Liver (tissue), 8 donors: ENCODE measurements at regions not wholly inside any gene's neighbourhood (a gene's known extent, or its start where the extent isn't known, plus 50 kb on each side); places are given as distances from the start of the nearest gene placed in this dataset.

ENCODE experiments used
- DNase-seq: peaks from one replicate; pipeline ENCODE4 v3.0.0-alpha.2; 2017; ENCODE audit warnings: low spot score
- H3K27ac ChIP-seq, 2 donors: one replicate each; pipeline ENCODE4 v1.7.0; 2013; ENCODE audit warnings: inconsistent platforms in 2 of 2, low read length in 2 of 2, control low read depth in 1 of 2, low read depth in 1 of 2, mild to moderate bottlenecking in 1 of 2
- H3K27me3 ChIP-seq, 4 donors: one replicate each; pipeline versions ENCODE4 v1.6.1 to v1.7.0; 2013; ENCODE audit warnings: low read length in 3 of 4, inconsistent platforms in 1 of 4, mild to moderate bottlenecking in 1 of 4, moderate library complexity in 1 of 4; ENCODE audit not compliant: control insufficient read depth in 4 of 4, insufficient read depth in 4 of 4
- H3K36me3 ChIP-seq, 4 donors: one replicate each; pipeline versions ENCODE4 v1.6.1 to v1.7.0; 2013; ENCODE audit warnings: low read length in 3 of 4, mild to moderate bottlenecking in 3 of 4, low read depth in 1 of 4, moderate library complexity in 1 of 4; ENCODE audit not compliant: control insufficient read depth in 4 of 4, insufficient read depth in 3 of 4
- H3K4me1 ChIP-seq, 4 donors: one replicate each; pipeline versions ENCODE4 v1.6.1 to v1.7.0; 2013; ENCODE audit warnings: low read length in 3 of 4, mild to moderate bottlenecking in 3 of 4, moderate library complexity in 1 of 4; ENCODE audit not compliant: control insufficient read depth in 4 of 4, insufficient read depth in 4 of 4
- H3K4me3 ChIP-seq, 3 donors: one replicate each; pipeline versions ENCODE4 v1.6.1 to v1.7.0; 2013; ENCODE audit warnings: low read length in 3 of 3, control low read depth in 1 of 3, low read depth in 1 of 3, mild to moderate bottlenecking in 1 of 3
- H3K9ac ChIP-seq, 2 donors: one replicate each; pipeline ENCODE4 v1.7.0; 2013; ENCODE audit warnings: low read length in 2 of 2, mild to moderate bottlenecking in 2 of 2, moderate library complexity in 2 of 2, control low read depth in 1 of 2, low read depth in 1 of 2
- H3K9me3 ChIP-seq, 4 donors: one replicate each; pipeline versions ENCODE4 v1.6.1 to v1.7.0; 2013; ENCODE audit warnings: low read length in 3 of 4; ENCODE audit not compliant: control insufficient read depth in 4 of 4
- EGR1 ChIP-seq, 2 donors: IDR thresholded peaks; 2 replicates each; pipeline ENCODE4 v1.6.1; 2016 to 2018; ENCODE audit warnings: antibody characterized with exemption in 2 of 2, low read depth in 2 of 2
- FOXA1 ChIP-seq: IDR thresholded peaks from 2 replicates; pipeline ENCODE4 v1.6.1; 2016; ENCODE audit warnings: antibody characterized with exemption
- FOXA2 ChIP-seq: IDR thresholded peaks from 2 replicates; pipeline ENCODE4 v1.6.1; 2016; ENCODE audit warnings: antibody characterized with exemption
- GABPA ChIP-seq, 2 donors: IDR thresholded peaks in 1 of 2; conservative IDR thresholded peaks in 1 of 2; 2 replicates each; pipeline ENCODE4 v1.6.1; 2016; ENCODE audit warnings: antibody characterized with exemption in 2 of 2, mild to moderate bottlenecking in 1 of 2, moderate library complexity in 1 of 2
- HNF4G ChIP-seq: IDR thresholded peaks from 2 replicates; pipeline ENCODE4 v1.6.1; 2016; ENCODE audit warnings: antibody characterized with exemption
- JUND ChIP-seq, 2 donors: IDR thresholded peaks; 2 replicates each; pipeline ENCODE4 v1.6.1; 2016; ENCODE audit warnings: antibody characterized with exemption in 2 of 2
- NR2F2 ChIP-seq: IDR thresholded peaks from 2 replicates; pipeline ENCODE4 v1.6.1; 2016; ENCODE audit warnings: antibody characterized with exemption
- RAD21 ChIP-seq, 2 donors: IDR thresholded peaks; 2 replicates each; pipeline ENCODE4 v1.6.1; 2016; ENCODE audit warnings: antibody characterized with exemption in 2 of 2, mild to moderate bottlenecking in 2 of 2
- RXRA ChIP-seq, 2 donors: IDR thresholded peaks; 2 replicates each; pipeline ENCODE4 v1.6.1; 2017 to 2018; ENCODE audit warnings: antibody characterized with exemption in 2 of 2, mild to moderate bottlenecking in 1 of 2
- SP1 ChIP-seq: IDR thresholded peaks from 2 replicates; pipeline ENCODE4 v1.6.1; 2018; ENCODE audit warnings: antibody characterized with exemption, mild to moderate bottlenecking
- YY1 ChIP-seq: IDR thresholded peaks from 2 replicates; pipeline ENCODE4 v1.6.1; 2016; ENCODE audit warnings: antibody characterized with exemption, mild to moderate bottlenecking
- WGBS: extraction: QIAGEN DNeasy Blood & Tissue Kit; methylation state at CpG from one replicate; pipeline ENCODE4 v1.1.7; 2013; 5-methylcytosine and 5-hydroxymethylcytosine counted together
- TF ChIP-seq, protein P1 (sequence below): IDR thresholded peaks from 2 replicates; pipeline ENCODE4 v1.6.1; 2016; ENCODE audit warnings: antibody characterized with exemption
- TF ChIP-seq, protein P2 (sequence below): fragments of 150-350 bp; IDR thresholded peaks from 2 replicates; pipeline ENCODE4 v1.5.1; 2017; ENCODE audit warnings: improper control_type of control experiment, low read depth, low read length; ENCODE audit not compliant: missing input control
- TF ChIP-seq, protein P3 (sequence below): IDR thresholded peaks from 2 replicates; pipeline ENCODE4 v1.6.1; 2016; ENCODE audit warnings: antibody characterized with exemption
- TF ChIP-seq, protein P4 (sequence below): IDR thresholded peaks from 2 replicates; pipeline ENCODE4 v1.6.1; 2016; ENCODE audit warnings: antibody characterized with exemption, mild to moderate bottlenecking
- donor health status: healthy.
- donor health status: healthy.
- donor health status: healthy.
- donor health status: healthy.
- donor health status: healthy.

DNA sequence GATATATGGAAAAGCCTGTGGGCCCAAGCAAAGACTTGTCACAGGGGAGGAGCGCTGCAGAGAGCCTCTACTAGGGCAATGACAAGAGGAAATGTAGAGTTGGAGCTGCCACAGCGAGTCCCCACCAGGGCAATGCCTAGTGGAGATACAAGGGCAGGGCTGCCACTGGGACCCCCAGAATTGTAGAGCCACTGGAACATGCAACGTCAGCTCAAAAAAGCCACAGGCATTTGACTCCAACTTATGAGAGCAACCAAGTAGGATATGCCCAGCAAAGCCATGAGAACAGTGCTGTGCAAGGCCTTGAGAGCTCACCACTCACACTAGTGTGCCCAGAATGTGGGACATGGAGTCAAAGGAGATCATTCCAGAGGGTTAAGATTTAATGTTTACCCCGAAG lies 63.7 kb upstream of the CAMK1G start:
- Histone ChIP-seq H3K9ac (no peak overlapping the region), H3K4me1 (no peaks in the 10 kb centered on the region), H3K9me3 (peaks cover 0 to 4% (median under 1%) of the 10 kb centered on the region in 4 donors), H3K36me3 (no peaks in the 10 kb centered on the region), H3K27ac (no peak overlapping the region), H3K27me3 (no peaks in the 10 kb centered on the region), H3K4me3 (no peak overlapping the region)
- TF ChIP-seq, protein P1, sequence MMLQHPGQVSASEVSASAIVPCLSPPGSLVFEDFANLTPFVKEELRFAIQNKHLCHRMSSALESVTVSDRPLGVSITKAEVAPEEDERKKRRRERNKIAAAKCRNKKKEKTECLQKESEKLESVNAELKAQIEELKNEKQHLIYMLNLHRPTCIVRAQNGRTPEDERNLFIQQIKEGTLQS, result no peak
- TF ChIP-seq JUND (IDR thresholded peaks at IDR 0.05), result no peak
- TF ChIP-seq, protein P2, sequence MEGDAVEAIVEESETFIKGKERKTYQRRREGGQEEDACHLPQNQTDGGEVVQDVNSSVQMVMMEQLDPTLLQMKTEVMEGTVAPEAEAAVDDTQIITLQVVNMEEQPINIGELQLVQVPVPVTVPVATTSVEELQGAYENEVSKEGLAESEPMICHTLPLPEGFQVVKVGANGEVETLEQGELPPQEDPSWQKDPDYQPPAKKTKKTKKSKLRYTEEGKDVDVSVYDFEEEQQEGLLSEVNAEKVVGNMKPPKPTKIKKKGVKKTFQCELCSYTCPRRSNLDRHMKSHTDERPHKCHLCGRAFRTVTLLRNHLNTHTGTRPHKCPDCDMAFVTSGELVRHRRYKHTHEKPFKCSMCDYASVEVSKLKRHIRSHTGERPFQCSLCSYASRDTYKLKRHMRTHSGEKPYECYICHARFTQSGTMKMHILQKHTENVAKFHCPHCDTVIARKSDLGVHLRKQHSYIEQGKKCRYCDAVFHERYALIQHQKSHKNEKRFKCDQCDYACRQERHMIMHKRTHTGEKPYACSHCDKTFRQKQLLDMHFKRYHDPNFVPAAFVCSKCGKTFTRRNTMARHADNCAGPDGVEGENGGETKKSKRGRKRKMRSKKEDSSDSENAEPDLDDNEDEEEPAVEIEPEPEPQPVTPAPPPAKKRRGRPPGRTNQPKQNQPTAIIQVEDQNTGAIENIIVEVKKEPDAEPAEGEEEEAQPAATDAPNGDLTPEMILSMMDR, result no peak
- no peak for TF ChIP-seq GABPA (IDR thresholded peaks at IDR 0.05 in 1 of 2, conservative IDR thresholded peaks at IDR 0.05 in 1 of 2)
- TF ChIP-seq RXRA (IDR thresholded peaks at IDR 0.05), result no peak
- no peak for TF ChIP-seq RAD21 (IDR thresholded peaks at IDR 0.05)
- TF ChIP-seq SP1, result no peak
- TF ChIP-seq, protein P3, sequence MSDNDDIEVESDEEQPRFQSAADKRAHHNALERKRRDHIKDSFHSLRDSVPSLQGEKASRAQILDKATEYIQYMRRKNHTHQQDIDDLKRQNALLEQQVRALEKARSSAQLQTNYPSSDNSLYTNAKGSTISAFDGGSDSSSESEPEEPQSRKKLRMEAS, result no peak
- no peak for TF ChIP-seq FOXA1
- TF ChIP-seq EGR1 (IDR thresholded peaks at IDR 0.05; ENCODE audit: low read depth in 2 of 2), result no peak
- no peak for TF ChIP-seq HNF4G
- TF ChIP-seq NR2F2, result no peak
- TF ChIP-seq YY1, result no peak
- no peak for TF ChIP-seq FOXA2
- WGBS, result 90% methylated on average over 4 of the region's 4 CpGs
- no peak for DNase-seq

DNA sequence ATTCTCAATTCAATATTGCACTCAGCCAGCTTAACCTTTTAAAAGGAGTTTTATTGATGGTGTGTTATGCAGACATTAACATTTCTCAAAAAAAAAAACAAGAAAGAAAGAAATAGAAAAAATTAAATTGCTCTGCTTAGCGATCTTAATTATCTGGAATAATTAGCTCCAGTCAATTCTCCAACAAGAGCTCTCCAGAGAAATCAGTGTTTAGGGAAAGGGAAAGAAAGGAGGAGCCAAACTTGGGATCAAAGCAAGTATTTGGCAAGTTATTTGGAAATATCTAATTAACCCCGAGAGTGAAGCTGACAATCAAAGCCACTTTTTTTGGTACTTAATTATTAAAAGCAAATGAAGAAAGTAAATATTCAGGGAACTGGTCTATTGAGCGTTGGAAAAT lies 60.7 kb upstream of the CAMK1G start:
- Histone ChIP-seq H3K4me3 (no peak overlapping the region), H3K4me1 (peaks cover 3 to 12% (median 5%) of the 10 kb centered on the region in 4 donors), H3K9ac (no peak overlapping the region), H3K36me3 (no peaks in the 10 kb centered on the region), H3K27ac (no peak overlapping the region), H3K9me3 (peaks cover 0 to 4% (median under 1%) of the 10 kb centered on the region in 4 donors), H3K27me3 (no peaks in the 10 kb centered on the region)
- WGBS, result 84% methylated on average over 3 of the region's 3 CpGs
- DNase-seq, result no peak
- TF ChIP-seq NR2F2 (no peak), RAD21 (IDR thresholded peaks at IDR 0.05) (no peak), SP1 (no peak), EGR1 (IDR thresholded peaks at IDR 0.05; ENCODE audit: low read depth in 2 of 2) (no peak), FOXA2 (no peak), YY1 (no peak), RXRA (IDR thresholded peaks at IDR 0.05) (no peak), HNF4G (no peak), JUND (IDR thresholded peaks at IDR 0.05) (no peak)
- TF ChIP-seq, protein P2, result no peak
- TF ChIP-seq, protein P1, result no peak
- TF ChIP-seq, protein P3, result no peak
- TF ChIP-seq, protein P4, sequence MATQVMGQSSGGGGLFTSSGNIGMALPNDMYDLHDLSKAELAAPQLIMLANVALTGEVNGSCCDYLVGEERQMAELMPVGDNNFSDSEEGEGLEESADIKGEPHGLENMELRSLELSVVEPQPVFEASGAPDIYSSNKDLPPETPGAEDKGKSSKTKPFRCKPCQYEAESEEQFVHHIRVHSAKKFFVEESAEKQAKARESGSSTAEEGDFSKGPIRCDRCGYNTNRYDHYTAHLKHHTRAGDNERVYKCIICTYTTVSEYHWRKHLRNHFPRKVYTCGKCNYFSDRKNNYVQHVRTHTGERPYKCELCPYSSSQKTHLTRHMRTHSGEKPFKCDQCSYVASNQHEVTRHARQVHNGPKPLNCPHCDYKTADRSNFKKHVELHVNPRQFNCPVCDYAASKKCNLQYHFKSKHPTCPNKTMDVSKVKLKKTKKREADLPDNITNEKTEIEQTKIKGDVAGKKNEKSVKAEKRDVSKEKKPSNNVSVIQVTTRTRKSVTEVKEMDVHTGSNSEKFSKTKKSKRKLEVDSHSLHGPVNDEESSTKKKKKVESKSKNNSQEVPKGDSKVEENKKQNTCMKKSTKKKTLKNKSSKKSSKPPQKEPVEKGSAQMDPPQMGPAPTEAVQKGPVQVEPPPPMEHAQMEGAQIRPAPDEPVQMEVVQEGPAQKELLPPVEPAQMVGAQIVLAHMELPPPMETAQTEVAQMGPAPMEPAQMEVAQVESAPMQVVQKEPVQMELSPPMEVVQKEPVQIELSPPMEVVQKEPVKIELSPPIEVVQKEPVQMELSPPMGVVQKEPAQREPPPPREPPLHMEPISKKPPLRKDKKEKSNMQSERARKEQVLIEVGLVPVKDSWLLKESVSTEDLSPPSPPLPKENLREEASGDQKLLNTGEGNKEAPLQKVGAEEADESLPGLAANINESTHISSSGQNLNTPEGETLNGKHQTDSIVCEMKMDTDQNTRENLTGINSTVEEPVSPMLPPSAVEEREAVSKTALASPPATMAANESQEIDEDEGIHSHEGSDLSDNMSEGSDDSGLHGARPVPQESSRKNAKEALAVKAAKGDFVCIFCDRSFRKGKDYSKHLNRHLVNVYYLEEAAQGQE, result no peak
